ENCODE measurements at regions not wholly inside any gene's neighbourhood (a gene's known extent, or its start where the extent isn't known, plus 50 kb on each side); places are given as distances from the start of the nearest gene placed in this dataset.
A peak's percentile ranks its signal among the peaks of the same experiment; 100 is the strongest.

GRCh38 chr2:84077496-84077895 is 381.6 kb downstream of the SUCLG1 start:
- TF ChIP-seq CTCF (IDR thresholded peaks at IDR 0.05; ENCODE audit: low read length) (peak; percentile 55), EZH2phosphoT487 (IDR thresholded peaks at IDR 0.05; ENCODE audit: low read length) (no peak)
- H3K9me2 ChIP-seq (replicated peaks; ENCODE audit: insufficient read depth, low read length), result no peaks in the 10 kb centered on the region
- no peaks in the 10 kb centered on the region for H3K9me3 ChIP-seq (replicated peaks; ENCODE audit: insufficient read depth, low read length)
- peak; percentile 53 for DNase-seq
- H3K36me3 ChIP-seq (replicated peaks; ENCODE audit: insufficient read depth, low read length), result no peaks in the 10 kb centered on the region
- no peaks in the 10 kb centered on the region for H3K27me3 ChIP-seq (replicated peaks; ENCODE audit: insufficient read depth, low read length)
- peak overlapping the region; percentile 49; the same call in 1 of the 2 replicates for H3K27ac ChIP-seq (ENCODE audit: low read length)
- H2AFZ ChIP-seq (ENCODE audit: low read length), result no peak overlapping the region
- peaks cover 11% of the 10 kb centered on the region for H3F3A ChIP-seq (ENCODE audit: insufficient read depth, low read length)
- H3K4me2 ChIP-seq (ENCODE audit: low read depth, low read length), result peak overlapping the region; percentile 35; the same call in 1 of the 2 replicates
- H3K4me3 ChIP-seq (ENCODE audit: low read length), result no peak overlapping the region
- no peak overlapping the region for H3K9ac ChIP-seq (ENCODE audit: low read length)
- peaks cover 22% of the 10 kb centered on the region for H3K4me1 ChIP-seq (ENCODE audit: low read length)
- H3K79me2 ChIP-seq (ENCODE audit: low read length), result no peaks in the 10 kb centered on the region
- H4K20me1 ChIP-seq (ENCODE audit: insufficient read depth, low read length), result no peaks in the 10 kb centered on the region

- Histone ChIP-seq H3K79me2 (ENCODE audit: low read length) (no peaks in the 10 kb centered on the region), H4K20me1 (ENCODE audit: insufficient read depth, low read length) (no peaks in the 10 kb centered on the region), H3K9ac (ENCODE audit: low read length) (no peak overlapping the region), H2AFZ (ENCODE audit: low read length) (no peak overlapping the region), H3F3A (ENCODE audit: insufficient read depth, low read length) (no peaks in the 10 kb centered on the region), H3K4me2 (ENCODE audit: low read depth, low read length) (no peak overlapping the region), H3K27me3 (replicated peaks; ENCODE audit: insufficient read depth, low read length) (no peaks in the 10 kb centered on the region), H3K9me2 (replicated peaks; ENCODE audit: insufficient read depth, low read length) (no peaks in the 10 kb centered on the region), H3K4me3 (ENCODE audit: low read length) (no peak overlapping the region), H3K9me3 (replicated peaks; ENCODE audit: insufficient read depth, low read length) (no peaks in the 10 kb centered on the region), H3K36me3 (replicated peaks; ENCODE audit: insufficient read depth, low read length) (no peaks in the 10 kb centered on the region), H3K27ac (ENCODE audit: low read length) (no peak overlapping the region), H3K4me1 (ENCODE audit: low read length) (no peaks in the 10 kb centered on the region)
- DNase-seq, result no peak
- TF ChIP-seq CTCF (IDR thresholded peaks at IDR 0.05; ENCODE audit: low read length), result no peak
- no peak for TF ChIP-seq EZH2phosphoT487 (IDR thresholded peaks at IDR 0.05; ENCODE audit: low read length)
- TF ChIP-seq EZH2 (optimal IDR thresholded peaks at IDR 0.05; ENCODE audit: low read depth, low read length), result no peak
These were observed 388.0 kb downstream of the SUCLG1 start for GRCh38 chr2:84071050-84071449.

DNA sequence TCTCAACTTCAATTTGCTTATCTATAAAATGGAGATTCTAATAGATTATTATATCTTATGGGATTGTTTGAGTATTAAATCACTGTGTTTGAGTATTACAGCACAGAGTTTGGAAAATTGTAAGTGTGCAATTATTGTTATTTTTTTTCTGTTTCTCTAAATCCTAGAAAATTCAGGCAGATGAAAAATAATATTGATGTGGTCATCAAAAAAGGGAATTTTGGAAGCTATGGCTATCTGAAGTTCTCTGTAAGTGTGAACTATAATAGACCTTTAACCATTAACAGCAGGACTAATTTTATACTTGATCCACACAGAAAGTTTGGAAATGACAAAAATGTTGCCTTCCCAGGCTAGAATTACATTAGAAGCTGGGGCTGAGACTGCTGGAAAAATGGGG is 393.2 kb downstream of the SUCLG1 start:
- Histone ChIP-seq H3K79me2 (ENCODE audit: low read length) (no peaks in the 10 kb centered on the region), H3K4me2 (ENCODE audit: low read depth, low read length) (no peak overlapping the region), H3K9ac (ENCODE audit: low read length) (no peak overlapping the region), H2AFZ (ENCODE audit: low read length) (no peak overlapping the region), H3K9me2 (replicated peaks; ENCODE audit: insufficient read depth, low read length) (no peaks in the 10 kb centered on the region), H3K27me3 (replicated peaks; ENCODE audit: insufficient read depth, low read length) (no peaks in the 10 kb centered on the region), H3K27ac (ENCODE audit: low read length) (no peak overlapping the region), H3K9me3 (replicated peaks; ENCODE audit: insufficient read depth, low read length) (no peaks in the 10 kb centered on the region), H3K4me1 (ENCODE audit: low read length) (no peaks in the 10 kb centered on the region), H3K36me3 (replicated peaks; ENCODE audit: insufficient read depth, low read length) (no peaks in the 10 kb centered on the region), H4K20me1 (ENCODE audit: insufficient read depth, low read length) (no peaks in the 10 kb centered on the region), H3F3A (ENCODE audit: insufficient read depth, low read length) (no peaks in the 10 kb centered on the region), H3K4me3 (ENCODE audit: low read length) (no peak overlapping the region)
- no peak for TF ChIP-seq EZH2phosphoT487 (IDR thresholded peaks at IDR 0.05; ENCODE audit: low read length)
- TF ChIP-seq EZH2 (optimal IDR thresholded peaks at IDR 0.05; ENCODE audit: low read depth, low read length), result no peak
- TF ChIP-seq CTCF (IDR thresholded peaks at IDR 0.05; ENCODE audit: low read length), result no peak
- DNase-seq, result no peak
